ENCODE measurements at regions not wholly inside any gene's neighbourhood (a gene's known extent, or its start where the extent isn't known, plus 50 kb on each side); places are given as distances from the start of the nearest gene placed in this dataset.

GRCh38 chr1:37294096-37294495 is 180.3 kb upstream of the ZC3H12A start:
- Histone ChIP-seq H3K9me3 (ENCODE audit: severe bottlenecking) (no peaks in the 10 kb centered on the region), H3K4me3 (ENCODE audit: low read depth, low read length) (no peak overlapping the region), H3K27me3 (ENCODE audit: insufficient read depth, low read depth, severe bottlenecking) (no peaks in the 10 kb centered on the region), H3K27ac (no peak overlapping the region), H3K36me3 (no peaks in the 10 kb centered on the region)
- no peak for TF ChIP-seq CTCF (IDR thresholded peaks at IDR 0.05; ENCODE audit: low read depth, low read length)
- DNase-seq, result no peak

- H3K36me3 ChIP-seq, result no peaks in the 10 kb centered on the region
- TF ChIP-seq CTCF (IDR thresholded peaks at IDR 0.05; ENCODE audit: low read depth, low read length), result no peak
- H3K27me3 ChIP-seq (ENCODE audit: insufficient read depth, low read depth, severe bottlenecking), result no peaks in the 10 kb centered on the region
- no peaks in the 10 kb centered on the region for H3K9me3 ChIP-seq (ENCODE audit: severe bottlenecking)
- no peak overlapping the region for H3K27ac ChIP-seq
- no peak for DNase-seq
- no peak overlapping the region for H3K4me3 ChIP-seq (ENCODE audit: low read depth, low read length)
Measured at GRCh38 chr1:37294529-37294928, 179.9 kb upstream of the ZC3H12A start.

- Histone ChIP-seq H3K9me3 (ENCODE audit: severe bottlenecking) (no peaks in the 10 kb centered on the region), H3K36me3 (no peaks in the 10 kb centered on the region), H3K27ac (no peak overlapping the region), H3K27me3 (ENCODE audit: insufficient read depth, low read depth, severe bottlenecking) (no peaks in the 10 kb centered on the region), H3K4me3 (ENCODE audit: low read depth, low read length) (no peak overlapping the region)
- no peak for DNase-seq
- no peak for TF ChIP-seq CTCF (IDR thresholded peaks at IDR 0.05; ENCODE audit: low read depth, low read length)
Measured at GRCh38 chr1:37298769-37299168, 175.6 kb upstream of the ZC3H12A start.

- Histone ChIP-seq H3K27ac (no peak overlapping the region), H3K9me3 (ENCODE audit: severe bottlenecking) (no peaks in the 10 kb centered on the region), H3K27me3 (ENCODE audit: insufficient read depth, low read depth, severe bottlenecking) (no peaks in the 10 kb centered on the region), H3K4me3 (ENCODE audit: low read depth, low read length) (no peak overlapping the region), H3K36me3 (no peaks in the 10 kb centered on the region)
- DNase-seq, result no peak
- TF ChIP-seq CTCF (IDR thresholded peaks at IDR 0.05; ENCODE audit: low read depth, low read length), result no peak
Measured at GRCh38 chr1:37299216-37299615, 175.2 kb upstream of the ZC3H12A start.

- DNase-seq, result no peak
- no peaks in the 10 kb centered on the region for H3K9me3 ChIP-seq (ENCODE audit: severe bottlenecking)
- no peaks in the 10 kb centered on the region for H3K36me3 ChIP-seq
- TF ChIP-seq CTCF (IDR thresholded peaks at IDR 0.05; ENCODE audit: low read depth, low read length), result no peak
- H3K27me3 ChIP-seq (ENCODE audit: insufficient read depth, low read depth, severe bottlenecking), result no peaks in the 10 kb centered on the region
- no peak overlapping the region for H3K27ac ChIP-seq
- H3K4me3 ChIP-seq (ENCODE audit: low read depth, low read length), result no peak overlapping the region
Measured at GRCh38 chr1:37303884-37304574, 170.4 kb upstream of the ZC3H12A start.

GRCh38 chr1:37305108-37305507 is 169.3 kb upstream of the ZC3H12A start:
- no peaks in the 10 kb centered on the region for H3K27me3 ChIP-seq (ENCODE audit: insufficient read depth, low read depth, severe bottlenecking)
- no peak for DNase-seq
- no peaks in the 10 kb centered on the region for H3K36me3 ChIP-seq
- H3K4me3 ChIP-seq (ENCODE audit: low read depth, low read length), result no peak overlapping the region
- H3K9me3 ChIP-seq (ENCODE audit: severe bottlenecking), result no peaks in the 10 kb centered on the region
- no peak for TF ChIP-seq CTCF (IDR thresholded peaks at IDR 0.05; ENCODE audit: low read depth, low read length)
- no peak overlapping the region for H3K27ac ChIP-seq

Data from WERI-Rb-1 (cell line).